SKM-1 (cell line): ENCODE measurements at regions not wholly inside any gene's neighbourhood (a gene's known extent, or its start where the extent isn't known, plus 50 kb on each side); places are given as distances from the start of the nearest gene placed in this dataset.

Experiments
- DNase-seq: peaks from one replicate; lab custom pipeline; 2025; ENCODE audit not compliant: unreplicated experiment; lab: John Stamatoyannopoulos, UW

DNA sequence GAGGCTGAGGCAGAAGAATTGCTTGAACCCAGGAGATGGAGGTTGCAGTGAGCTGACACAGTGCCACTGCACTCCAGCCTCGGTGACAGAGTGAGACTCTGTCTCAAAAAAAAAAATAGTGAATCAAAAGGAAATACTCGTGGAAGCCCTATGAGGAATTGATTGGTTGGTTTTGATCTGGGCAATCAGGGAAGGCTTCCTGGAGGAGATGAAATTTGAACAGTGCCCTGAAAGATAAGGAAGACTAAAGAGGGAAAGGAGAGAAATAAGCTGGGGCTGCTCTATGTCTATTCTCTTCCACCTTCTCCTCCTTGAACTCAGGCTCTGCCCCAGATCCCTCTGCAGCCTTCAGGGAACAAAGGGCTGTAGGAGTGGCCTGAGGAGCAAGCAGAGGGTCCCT is 54.1 kb downstream of the IRF2BPL start:
- DNase-seq, result no peak

DNA sequence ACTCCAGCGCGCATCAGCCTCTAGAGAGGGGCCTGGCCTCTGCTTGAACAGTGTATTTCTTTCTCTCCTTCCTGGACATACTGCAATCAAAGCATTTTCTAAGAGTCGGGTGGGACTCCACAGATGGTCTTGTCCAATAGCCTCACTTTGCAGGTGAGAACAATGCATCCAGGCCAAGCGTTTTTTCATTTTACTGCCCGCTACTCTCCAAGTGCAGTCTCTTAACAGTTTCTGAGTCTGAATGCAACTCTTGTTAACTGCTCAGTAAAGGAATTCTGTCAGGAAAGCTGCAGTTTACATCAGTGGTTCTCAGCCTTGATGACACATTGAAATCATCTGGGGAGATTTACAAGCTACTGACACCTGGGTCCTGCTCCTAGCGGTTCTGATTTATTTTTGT is 57.0 kb downstream of the IRF2BPL start:
- no peak for DNase-seq

DNA sequence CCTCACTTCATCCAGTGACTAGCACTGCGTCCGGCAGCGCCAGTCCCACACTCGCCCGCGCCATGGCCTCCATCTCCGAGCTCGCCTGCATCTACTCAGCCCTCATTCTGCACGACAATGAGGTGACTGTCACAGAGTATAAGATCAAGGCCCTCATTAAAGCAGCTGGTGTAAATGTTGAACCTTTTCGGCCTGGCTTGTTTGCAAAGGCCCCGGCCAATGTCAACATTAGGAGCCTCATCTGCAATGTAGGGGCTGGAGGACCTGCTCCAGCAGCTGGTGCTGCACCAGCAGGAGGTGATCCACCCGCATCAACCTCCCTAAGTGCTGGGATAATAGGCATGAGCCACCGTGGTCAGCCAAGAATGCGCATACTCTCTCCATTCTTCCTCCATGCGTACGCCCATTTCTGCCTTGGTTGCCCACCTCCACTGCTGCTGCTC is 59.9 kb downstream of the IRF2BPL start:
- DNase-seq, result no peak

DNA sequence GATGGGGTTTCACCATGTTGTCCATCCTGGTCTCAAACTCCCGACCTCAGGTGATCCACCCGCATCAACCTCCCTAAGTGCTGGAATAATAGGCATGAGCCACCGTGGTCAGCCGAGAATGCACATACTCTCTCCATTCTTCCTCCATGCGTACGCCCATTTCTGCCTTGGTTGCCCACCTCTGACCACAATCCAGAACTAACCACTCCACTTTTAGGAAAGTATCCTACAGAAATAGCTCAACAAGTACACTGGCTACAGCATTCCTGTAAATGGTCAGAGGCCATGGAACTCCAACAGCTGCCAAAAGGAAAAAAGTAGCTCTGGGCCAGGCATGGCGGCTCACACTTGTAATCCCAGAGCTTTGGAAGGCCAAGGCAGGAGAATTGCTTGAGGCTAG is 60.7 kb downstream of the IRF2BPL start:
- no peak for DNase-seq

DNA sequence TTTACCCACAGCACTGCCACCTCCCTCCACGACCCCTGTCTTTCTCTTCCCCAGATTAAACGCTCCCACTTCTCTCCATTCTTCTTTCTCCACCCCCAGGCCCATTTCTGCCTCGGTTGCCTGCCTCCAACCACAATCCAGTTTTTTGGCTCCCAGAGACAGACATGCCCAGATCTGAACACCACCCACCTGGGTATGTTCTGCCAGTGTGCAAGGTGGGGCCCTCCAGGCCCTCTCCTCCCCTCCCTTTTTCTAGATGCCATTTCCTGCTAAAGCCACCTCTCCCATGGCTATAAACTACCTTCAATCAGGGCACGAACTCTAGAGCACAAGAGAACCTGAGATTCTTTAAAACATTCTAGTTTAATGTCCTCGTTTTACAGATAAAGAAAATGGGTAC is 63.3 kb downstream of the IRF2BPL start:
- DNase-seq, result no peak

DNA sequence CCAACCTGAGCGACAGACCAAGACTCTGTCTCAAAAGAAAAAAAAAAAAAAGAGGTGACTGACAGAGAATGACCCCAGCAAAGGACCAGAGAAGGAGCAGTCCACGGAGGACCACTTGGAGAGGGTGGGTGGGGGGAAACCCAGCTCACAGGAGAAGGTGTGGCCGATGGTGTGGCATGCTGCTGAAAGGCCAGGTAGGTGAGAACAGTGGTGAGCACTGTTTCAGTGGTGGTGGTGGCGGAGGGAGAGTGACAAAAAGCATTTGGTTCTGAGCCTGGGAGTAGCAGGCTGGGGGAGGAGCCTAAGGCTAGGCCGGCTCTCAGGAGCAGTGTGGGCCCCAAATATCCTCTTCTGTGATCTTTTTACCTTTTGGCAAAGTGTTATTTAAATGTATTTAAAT is 63.8 kb downstream of the IRF2BPL start:
- DNase-seq, result no peak

DNA sequence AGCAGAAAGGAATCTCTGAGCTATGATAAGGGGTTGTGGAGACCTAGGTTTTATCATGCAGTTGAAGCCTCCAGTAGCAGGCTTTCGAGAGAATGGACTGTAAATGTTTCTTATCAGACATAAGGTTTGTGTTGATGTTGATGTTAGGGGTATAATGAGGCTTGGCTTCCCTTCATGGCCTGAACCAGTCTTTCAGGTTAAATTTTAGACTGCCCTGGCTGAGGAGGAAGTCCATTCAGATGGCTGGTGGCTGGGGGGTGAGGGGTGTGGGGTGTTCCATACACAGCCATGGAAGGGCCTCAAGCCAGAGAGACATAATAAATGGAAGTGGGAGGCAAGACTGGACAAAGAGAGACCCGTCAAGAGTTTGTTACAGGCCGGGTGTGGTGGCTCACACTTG is 65.1 kb downstream of the IRF2BPL start:
- DNase-seq, result no peak

DNA sequence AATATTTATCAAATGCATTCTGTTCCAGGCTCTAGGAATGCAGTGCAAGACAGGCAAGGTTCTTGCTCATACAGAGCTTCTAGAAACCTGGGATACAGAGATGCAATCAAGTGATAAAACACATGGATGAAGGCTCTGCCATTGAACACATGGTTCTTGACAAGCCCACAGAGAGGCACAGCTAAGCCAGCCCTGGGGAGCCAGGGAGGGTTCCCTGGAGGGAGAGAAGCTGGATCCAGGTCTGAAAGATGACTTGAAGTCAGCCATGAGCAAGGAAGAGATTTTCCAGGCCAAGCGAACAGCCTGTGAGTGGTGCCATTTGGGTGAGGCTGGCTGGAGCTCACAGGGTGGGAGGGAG is 66.2 kb downstream of the IRF2BPL start:
- DNase-seq, result no peak

DNA sequence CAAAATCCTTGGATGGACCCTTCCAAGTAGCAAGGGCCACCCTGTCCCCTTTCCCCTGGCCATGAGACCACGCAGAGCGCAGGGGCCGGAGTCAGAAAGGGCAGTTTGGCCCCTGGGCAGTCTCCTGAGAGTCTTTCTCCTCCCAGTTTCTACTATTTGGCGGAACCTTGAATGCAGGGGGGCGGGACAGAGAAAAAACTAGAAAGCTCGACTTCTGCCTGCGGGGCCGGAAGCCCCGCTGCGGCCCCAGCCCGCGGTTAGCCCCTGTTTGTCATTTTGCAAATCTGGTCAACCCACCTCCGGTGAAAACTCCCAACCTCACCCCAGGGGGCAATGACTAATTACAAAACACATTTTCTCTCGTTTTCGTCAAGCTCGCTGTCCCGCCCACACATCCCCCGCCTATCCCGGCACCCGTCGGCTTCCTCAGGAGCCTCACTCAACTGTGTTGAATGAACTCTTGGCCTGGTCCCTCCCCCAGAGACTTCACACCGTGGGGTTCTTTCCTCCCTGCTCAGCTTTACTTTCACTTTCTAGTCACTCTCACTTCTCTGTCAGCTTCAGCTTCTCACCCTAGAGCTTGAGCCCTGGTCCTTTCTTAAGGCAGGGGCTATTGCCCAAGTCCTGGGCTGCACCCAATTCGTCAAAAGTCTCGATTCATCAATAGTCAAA is 66.7 kb downstream of the IRF2BPL start:
- DNase-seq, result peak; percentile 33

DNA sequence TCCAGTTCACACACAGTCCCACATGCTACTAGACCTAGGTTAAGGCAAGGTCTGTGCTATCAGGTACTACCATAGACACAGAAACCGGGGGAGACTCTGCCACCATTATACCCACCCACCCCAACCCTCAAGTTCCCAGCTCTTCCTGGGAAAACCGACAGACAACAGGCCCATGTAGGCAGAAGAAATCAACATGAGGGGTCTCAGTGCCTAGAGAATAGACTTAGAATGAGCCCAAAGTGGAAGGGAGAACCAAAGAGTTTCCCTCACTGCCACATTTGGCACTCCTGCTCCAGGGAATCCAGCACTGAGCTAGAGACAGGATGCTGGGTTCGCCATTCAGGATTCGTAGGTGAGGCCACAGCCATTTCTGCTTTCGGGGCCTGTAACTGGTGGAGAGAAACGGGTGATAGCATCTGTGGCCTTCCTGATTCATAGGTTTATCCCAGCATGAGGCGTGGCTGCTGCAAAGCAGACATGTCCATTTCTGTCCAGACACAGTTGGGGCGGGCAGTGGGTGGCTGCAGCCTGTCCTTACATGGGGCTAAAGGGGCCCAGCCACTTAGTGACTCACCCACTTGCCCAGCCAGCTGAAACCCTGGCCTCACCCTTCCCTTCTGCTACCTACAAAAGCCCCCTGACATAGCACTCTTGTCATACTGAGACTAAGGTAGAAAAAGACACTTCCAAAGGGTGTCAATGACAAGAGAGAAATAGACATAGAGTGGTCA is 69.4 kb downstream of the IRF2BPL start:
- DNase-seq, result no peak

DNA sequence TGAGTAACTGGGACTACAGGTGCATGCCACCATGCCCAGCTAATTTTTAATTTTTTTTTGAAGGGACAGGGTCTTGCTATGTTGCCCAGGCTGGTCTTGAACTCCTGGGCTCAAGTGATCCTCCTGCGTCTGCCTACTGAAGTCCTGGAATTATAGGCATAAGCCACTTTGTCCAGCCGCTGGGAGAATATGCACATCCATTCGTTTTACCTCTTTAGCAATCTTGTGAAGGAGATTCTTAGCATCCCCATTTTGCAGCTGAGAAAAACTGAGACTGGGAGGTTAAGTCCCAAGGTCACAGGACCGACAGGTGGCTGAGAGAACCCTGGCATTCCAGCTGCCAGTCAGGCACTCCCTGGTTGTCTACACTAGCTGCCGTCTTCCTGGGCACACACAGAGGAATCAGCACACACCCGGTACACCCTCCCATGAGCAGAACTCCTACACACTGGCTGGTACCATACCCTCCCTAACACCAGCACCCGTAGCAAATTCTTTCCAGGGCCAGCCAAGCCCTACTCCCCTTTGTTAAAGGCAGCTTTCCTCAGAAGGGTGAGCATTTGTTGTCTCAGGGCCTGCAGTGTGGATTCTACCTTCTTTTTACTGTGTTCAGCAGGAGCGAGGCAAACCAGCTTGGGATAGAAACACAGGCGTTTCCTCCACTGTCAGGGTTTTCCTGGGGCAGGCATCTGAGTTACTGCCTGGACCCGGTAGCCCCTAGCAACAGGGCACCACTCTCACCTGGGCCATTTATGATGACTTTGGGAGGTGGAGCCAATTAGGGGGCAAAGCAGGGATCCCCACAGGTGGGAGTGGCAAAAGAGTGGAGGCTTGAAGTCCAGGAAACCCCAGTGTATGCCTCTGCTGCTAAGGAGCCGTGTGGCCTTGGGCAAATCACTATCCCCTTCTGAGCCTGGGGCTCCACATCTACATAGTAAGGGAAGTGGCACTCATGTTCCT is 70.2 kb downstream of the IRF2BPL start:
- DNase-seq, result no peak

DNA sequence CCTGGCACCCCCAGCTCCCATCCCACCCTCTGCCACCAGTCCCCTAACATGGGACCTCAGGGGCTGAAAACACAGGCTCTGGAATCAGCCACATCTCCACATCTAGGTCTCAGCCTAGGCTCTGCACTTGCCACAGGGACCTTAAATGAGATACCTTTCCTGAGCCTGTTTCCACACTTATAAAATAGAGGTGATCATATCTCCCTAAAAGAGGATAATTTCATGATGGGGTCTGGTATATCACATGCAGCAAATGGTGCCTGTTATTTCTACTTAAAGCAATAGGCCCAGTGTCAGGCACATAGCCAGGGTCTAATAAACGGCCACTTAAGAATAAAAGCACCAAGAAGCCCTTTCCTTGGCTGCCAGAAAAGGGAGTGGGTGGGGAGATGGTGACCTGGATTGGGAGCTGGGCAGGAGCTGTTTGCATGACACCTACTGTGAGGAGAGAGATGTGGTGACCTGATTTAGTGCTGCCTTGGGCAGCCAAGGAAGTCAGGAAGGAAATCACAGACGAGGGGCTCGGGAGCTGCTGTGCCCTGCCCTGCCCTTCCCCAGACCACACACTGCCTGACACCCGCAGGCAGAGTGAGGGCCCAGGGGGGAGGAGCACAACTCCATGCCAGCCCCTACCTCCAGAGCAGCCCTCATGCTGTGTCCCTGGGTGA is 71.2 kb downstream of the IRF2BPL start:
- no peak for DNase-seq

DNA sequence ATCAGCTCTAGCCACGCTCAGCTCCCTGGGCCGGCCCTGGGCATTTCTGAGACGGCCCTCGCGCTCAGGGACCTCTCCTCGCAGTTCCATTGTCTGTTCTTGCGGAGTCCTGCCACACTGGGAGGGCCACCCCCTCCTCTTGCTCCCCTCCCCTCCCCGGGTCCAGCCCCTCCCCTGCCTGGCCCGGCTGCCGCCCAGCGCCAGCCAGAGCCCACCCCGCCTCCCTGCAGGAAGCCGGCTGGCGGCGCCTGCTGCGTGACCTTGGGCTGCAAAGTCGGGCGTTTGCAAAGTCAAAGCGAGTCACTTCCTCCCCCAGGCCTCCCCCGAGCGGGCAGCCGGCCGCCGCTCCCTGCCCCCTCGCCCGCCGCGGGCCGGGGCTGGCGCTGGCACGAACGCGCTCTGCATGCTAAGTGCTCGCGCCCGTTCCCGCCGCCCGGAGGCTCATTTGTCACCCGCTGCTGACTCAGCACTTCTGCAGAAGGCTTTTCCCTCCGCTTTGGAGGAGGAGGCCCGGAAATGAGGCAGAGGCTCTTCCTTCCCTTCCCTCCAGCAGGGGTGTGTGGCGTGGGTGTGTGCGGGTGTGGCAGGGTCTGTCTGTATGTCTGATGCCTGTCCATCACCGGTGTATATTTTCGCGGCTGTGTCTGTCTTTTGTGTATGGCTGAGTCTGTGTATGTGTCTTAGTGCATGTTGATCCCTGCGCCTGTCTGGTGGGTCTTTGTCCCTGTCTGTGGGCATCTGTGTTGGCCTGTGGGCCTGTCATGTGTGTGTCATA is 72.0 kb downstream of the IRF2BPL start:
- peak; percentile 51 for DNase-seq

DNA sequence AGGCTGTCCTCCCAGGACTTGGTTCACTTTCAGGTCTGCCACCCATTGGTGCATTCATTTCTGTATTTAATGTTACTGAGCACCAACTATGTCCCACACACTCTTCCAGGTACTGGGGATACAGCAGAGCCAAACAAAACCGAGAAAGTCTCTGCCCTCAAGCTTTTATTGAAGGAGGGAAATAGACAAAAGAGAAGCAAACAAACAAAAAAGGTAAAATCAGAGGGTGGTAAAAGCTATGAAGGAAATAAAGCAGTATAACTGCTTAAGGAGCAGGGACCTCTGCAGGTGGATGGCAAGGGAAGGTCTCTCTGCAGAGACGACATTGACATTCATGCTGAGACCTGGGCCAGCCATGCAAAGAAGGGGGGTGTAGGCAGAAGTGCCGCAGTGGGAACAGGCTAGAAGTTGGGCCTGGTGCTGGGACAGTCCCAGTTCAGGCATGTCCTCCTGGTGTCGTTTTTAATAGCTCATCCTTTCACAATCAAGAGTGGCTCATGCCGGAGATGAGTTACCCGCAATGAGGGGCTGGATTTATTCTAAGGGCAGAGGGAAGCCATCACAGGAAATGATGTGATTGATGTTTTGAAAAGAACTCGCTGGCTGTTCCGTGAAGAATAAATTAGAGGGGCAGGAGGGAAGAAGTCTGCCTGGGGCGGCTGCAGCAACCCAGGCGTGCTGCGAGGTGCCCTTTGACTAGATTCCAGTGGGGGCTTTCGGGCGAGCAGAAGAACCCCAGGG is 72.8 kb downstream of the IRF2BPL start:
- DNase-seq, result no peak

DNA sequence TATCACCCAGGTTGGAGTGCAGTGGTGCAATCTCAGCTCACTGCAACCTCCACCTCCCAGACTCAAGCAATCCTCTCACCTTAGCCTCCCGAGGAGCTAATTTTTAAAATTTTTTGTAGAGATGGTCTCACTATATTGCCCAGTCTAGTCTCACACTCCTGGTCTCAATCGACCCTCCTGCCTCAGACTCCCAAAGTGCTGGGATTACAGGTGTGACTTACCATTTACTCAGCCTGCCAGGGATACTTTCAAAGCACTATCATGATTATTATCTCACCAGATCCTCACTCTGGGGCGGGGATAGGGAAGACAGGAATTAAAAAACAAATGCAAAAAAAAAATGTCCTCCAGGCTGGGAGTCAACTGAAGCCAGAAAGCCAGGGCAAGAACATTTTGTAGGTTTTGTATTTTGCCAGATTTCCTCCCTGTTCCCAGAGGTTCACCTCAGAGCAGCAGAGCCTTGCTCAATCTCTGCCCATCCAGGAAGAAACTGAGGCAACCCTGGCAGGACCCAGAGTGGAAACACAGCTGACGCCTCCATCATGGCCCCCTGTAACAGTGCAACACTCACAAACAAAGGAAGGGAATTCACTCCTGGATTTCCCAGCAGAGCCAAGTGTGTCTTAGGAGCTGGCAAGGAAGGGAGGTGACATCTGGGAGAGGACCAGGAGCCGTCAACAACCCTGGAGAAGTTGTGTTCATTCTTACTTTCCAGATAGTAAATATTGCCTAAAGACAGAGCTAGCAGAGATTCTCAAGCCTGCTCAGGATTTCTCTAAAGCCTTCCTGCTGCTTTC is 73.9 kb downstream of the IRF2BPL start:
- no peak for DNase-seq

DNA sequence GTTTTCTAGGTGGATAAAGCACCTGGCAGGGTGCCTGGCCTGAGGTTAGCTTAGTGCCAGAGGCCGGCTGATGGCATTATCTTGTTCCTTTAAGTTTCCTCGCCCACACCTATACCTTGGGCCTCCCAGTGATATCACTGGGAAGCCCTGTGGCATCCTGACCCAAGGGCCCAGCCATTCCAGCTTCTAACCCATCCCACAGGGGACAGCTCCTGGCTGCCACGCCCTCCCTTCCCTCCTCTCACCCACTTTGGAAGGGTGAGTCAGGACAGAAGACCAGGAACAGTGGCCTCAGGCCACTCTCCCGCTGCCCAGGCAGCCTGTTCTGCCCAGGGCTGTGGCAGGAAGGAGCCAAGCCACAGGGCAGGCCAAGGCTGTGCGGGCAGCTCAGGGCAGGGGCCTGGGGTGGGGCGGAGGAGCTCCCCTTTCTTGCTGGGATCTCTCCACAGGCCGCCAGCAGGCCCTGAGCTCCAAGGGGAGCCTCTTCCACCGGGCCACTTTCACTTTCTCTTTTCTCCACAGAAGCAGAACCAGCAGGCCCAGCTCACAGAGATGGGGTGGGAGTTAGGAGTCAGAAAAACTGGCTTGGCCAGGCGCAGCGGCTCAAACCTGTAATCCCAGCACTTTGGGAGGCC is 75.1 kb downstream of the IRF2BPL start:
- DNase-seq, result no peak

DNA sequence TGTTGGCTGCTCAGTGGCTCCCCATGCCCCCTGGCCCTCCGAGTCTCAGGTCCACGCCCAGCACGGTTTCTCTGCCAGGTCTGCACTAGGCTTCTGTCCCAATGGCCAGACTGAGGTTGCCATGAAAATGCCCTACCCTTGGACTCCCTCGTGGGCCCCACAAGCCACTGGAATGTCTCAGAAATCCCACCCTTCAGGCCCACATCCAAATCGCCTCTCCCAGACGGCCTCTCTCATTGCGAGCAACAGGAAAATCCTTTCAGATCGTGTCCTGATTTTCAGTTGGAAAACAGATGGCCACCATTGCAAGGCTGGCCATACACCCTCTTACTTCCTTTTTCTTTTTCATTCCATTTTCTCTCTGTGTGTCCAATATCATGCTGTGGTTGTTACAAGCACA is 77.3 kb downstream of the IRF2BPL start:
- no peak for DNase-seq
